HFFc6 (cell line): ENCODE measurements at regions not wholly inside any gene's neighbourhood (a gene's known extent, or its start where the extent isn't known, plus 50 kb on each side); places are given as distances from the start of the nearest gene placed in this dataset.
A peak's percentile ranks its signal among the peaks of the same experiment; 100 is the strongest.

ENCODE experiments used
- DNase-seq: peaks from one replicate; pipeline ENCODE4 v3.0.0-alpha.2; 2018
- H3K27ac Mint-ChIP-seq: 2 replicates; pipeline ENCODE4 v1.8.0; 2020; ENCODE audit warnings: mild to moderate bottlenecking, mixed read lengths
- H3K27me3 Mint-ChIP-seq: 2 replicates; pipeline ENCODE4 v1.8.0; 2021; ENCODE audit warnings: mild to moderate bottlenecking, moderate library complexity, mixed read lengths; ENCODE audit not compliant: insufficient read depth
- H3K36me3 Mint-ChIP-seq: 2 replicates; pipeline ENCODE4 v1.8.0; 2021; ENCODE audit warnings: low read depth, mixed read lengths
- H3K4me1 Mint-ChIP-seq: 2 replicates; pipeline ENCODE4 v1.8.0; 2020; ENCODE audit warnings: low read depth, mixed read lengths
- H3K4me3 Mint-ChIP-seq: 2 replicates; pipeline ENCODE4 v1.8.0; 2020; ENCODE audit warnings: mild to moderate bottlenecking, moderate library complexity, mixed read lengths
- H3K9me3 Mint-ChIP-seq: 2 replicates; pipeline ENCODE4 v1.8.0; 2020; ENCODE audit warnings: mild to moderate bottlenecking, mixed read lengths
- TF ChIP-seq, protein P1 (sequence below): fragments of 200-600 bp; sonication (generic); IDR thresholded peaks from 2 replicates; pipeline ENCODE4 v1.5.0; 2021; ENCODE audit warnings: antibody characterized with exemption, mild to moderate bottlenecking

- peak overlapping the region; percentile 76; the same call in 1 of the 2 replicates for H3K4me3 Mint-ChIP-seq
- no peaks in the 10 kb centered on the region for H3K36me3 Mint-ChIP-seq
- TF ChIP-seq, protein P1, sequence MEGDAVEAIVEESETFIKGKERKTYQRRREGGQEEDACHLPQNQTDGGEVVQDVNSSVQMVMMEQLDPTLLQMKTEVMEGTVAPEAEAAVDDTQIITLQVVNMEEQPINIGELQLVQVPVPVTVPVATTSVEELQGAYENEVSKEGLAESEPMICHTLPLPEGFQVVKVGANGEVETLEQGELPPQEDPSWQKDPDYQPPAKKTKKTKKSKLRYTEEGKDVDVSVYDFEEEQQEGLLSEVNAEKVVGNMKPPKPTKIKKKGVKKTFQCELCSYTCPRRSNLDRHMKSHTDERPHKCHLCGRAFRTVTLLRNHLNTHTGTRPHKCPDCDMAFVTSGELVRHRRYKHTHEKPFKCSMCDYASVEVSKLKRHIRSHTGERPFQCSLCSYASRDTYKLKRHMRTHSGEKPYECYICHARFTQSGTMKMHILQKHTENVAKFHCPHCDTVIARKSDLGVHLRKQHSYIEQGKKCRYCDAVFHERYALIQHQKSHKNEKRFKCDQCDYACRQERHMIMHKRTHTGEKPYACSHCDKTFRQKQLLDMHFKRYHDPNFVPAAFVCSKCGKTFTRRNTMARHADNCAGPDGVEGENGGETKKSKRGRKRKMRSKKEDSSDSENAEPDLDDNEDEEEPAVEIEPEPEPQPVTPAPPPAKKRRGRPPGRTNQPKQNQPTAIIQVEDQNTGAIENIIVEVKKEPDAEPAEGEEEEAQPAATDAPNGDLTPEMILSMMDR = no peak
- H3K27me3 Mint-ChIP-seq = peaks cover 12% of the 10 kb centered on the region
- DNase-seq = no peak
- peak overlapping the region; percentile 25; the same call in 1 of the 2 replicates for H3K27ac Mint-ChIP-seq
- H3K9me3 Mint-ChIP-seq = no peaks in the 10 kb centered on the region
- peaks cover 15% of the 10 kb centered on the region for H3K4me1 Mint-ChIP-seq
Measured at GRCh38 chr18:76610933-76611749, 116.1 kb upstream of the ZNF516 start.

DNA sequence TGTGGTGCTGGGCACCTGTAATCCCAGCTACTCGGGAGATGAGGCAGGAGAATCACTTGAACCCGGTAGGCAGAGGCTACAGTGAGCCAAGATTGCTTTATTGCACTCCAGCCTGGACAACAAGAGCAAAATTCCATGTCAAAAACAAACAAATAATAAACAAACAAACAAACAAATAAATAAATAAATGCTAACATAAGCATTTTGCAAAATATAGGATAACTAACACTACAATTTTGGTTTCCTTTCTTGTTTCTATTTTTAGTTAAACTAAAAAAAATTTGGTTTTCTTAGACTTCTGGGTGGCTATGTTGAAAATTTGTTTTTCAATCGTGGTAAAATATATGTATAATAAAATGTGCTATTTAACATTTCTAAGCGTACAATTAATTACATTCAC lies 115.0 kb upstream of the ZNF516 start:
- no peaks in the 10 kb centered on the region for H3K36me3 Mint-ChIP-seq
- H3K27me3 Mint-ChIP-seq = peaks cover 11% of the 10 kb centered on the region
- H3K27ac Mint-ChIP-seq = no peak overlapping the region
- H3K9me3 Mint-ChIP-seq = no peaks in the 10 kb centered on the region
- TF ChIP-seq, protein P1 = no peak
- H3K4me3 Mint-ChIP-seq = no peak overlapping the region
- no peak for DNase-seq
- H3K4me1 Mint-ChIP-seq = peaks cover 10% of the 10 kb centered on the region

DNA sequence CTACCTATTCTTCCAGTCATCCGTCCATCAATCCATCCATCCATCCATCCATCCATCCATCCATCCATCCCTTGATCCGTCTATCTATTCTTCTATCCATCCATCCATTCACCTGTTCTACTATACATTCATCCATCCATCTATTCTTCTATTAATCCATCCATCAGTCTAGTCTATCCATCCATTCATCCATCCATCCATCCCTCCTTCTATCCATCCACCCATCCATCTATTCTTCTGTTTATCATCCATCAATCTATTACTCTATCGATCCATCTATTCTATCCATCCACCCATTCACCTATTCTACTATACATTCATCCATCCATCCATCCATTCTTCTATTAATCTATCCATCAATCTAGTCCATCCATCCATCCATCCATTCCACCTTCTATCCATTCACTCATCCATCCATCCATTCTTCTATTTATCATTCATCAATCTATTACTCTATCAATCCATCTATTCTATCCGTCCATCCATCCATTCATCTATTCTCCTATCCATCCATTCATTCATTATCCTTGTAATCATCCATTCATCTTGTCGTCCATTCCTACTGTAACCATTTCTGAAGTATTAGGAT lies 110.4 kb upstream of the ZNF516 start:
- no peaks in the 10 kb centered on the region for H3K36me3 Mint-ChIP-seq
- H3K4me3 Mint-ChIP-seq = no peak overlapping the region
- DNase-seq = no peak
- H3K27ac Mint-ChIP-seq = no peak overlapping the region
- no peaks in the 10 kb centered on the region; the same call in 1 of the 2 replicates for H3K4me1 Mint-ChIP-seq
- TF ChIP-seq, protein P1 = no peak
- peaks cover 10% of the 10 kb centered on the region for H3K27me3 Mint-ChIP-seq
- H3K9me3 Mint-ChIP-seq = no peaks in the 10 kb centered on the region

DNA sequence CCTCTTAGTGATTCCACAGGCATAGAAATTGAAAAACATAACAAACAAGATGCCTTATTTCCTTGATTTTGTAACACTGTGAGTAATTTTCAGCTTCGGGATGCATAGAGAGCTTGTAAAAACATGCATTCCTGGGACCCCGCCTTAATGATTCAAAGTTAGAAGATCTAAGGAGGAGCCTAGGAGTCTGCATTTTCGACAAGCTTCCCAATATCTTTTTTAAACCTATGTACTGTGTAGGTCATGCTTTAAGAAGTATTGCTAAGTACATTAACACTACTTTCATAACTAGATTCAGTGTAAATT lies 109.8 kb upstream of the ZNF516 start:
- Mint-ChIP-seq H3K27ac (no peak overlapping the region), H3K9me3 (no peaks in the 10 kb centered on the region), H3K27me3 (peaks cover 10% of the 10 kb centered on the region), H3K36me3 (no peaks in the 10 kb centered on the region), H3K4me1 (no peaks in the 10 kb centered on the region; the same call in 1 of the 2 replicates), H3K4me3 (no peak overlapping the region)
- TF ChIP-seq, protein P1 = no peak
- DNase-seq = peak; percentile 13

DNA sequence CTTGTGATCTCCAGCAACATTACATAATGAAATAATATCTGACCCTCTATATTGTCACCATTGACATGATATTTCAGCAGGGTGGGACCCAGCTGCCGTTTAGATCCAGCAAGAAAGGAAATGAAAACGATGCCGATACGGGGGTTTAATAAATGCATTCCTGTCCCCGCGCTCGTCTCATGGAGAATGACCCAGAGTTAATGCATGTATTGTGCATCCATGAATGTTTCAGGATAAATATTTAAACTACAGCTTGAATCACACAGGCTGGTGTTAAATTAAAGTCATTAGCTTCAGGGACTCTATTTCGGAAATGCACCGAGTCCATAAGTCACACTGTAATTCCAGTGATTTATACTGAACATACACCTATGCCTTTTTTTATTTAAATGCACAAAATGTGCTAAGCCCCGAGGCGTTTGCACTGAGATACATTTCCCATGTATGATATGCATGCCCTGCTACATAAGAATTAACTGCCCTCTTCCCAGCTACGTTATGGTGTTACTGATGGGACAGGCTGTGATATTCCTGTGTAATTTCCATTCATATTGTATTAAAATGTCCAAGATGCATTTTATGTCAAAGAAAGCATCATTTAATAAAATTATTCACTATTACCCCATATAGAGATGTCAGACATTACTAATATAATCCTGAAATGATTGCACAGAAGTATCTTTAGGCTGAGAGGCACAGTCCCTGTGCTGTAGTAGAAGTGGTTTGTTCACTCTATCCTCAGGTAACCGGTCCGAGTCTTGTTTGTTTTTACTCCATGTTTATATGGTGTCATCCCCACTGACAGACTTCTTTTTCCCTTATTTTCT lies 109.3 kb upstream of the ZNF516 start:
- Mint-ChIP-seq H3K4me3 (no peak overlapping the region), H3K36me3 (no peaks in the 10 kb centered on the region), H3K9me3 (no peaks in the 10 kb centered on the region), H3K4me1 (no peaks in the 10 kb centered on the region; the same call in 1 of the 2 replicates), H3K27ac (no peak overlapping the region), H3K27me3 (peaks cover 10% of the 10 kb centered on the region)
- no peak for DNase-seq
- TF ChIP-seq, protein P1 = no peak
